Breast epithelium (tissue), 3 donors: ENCODE measurements at regions not wholly inside any gene's neighbourhood (a gene's known extent, or its start where the extent isn't known, plus 50 kb on each side); places are given as distances from the start of the nearest gene placed in this dataset.

Experiments used
- CTCF ChIP-seq, 3 donors: fragments of 450-650 bp; IDR thresholded peaks; one replicate each; pipeline ENCODE4 v1.5.1; 2016 to 2017; ENCODE audit warnings: antibody characterized with exemption in 3 of 3, mild to moderate bottlenecking in 3 of 3, moderate library complexity in 3 of 3
- POLR2A ChIP-seq: fragments of 450-650 bp; IDR thresholded peaks from one replicate; pipeline ENCODE4 v1.6.1; 2016; ENCODE audit warnings: antibody characterized with exemption, mild to moderate bottlenecking, moderate library complexity
- POLR2AphosphoS5 ChIP-seq, 3 donors: sonication (generic); formaldehyde crosslinking; IDR thresholded peaks; one replicate each; pipeline ENCODE4 v1.6.1; 2017; ENCODE audit warnings: antibody characterized with exemption in 3 of 3

GRCh38 chr9:88818495-88819201 lies 172.6 kb upstream of the S1PR3 start:
- no peak for TF ChIP-seq CTCF (IDR thresholded peaks at IDR 0.05)
- TF ChIP-seq POLR2A: no peak
- no peak for TF ChIP-seq POLR2AphosphoS5 (IDR thresholded peaks at IDR 0.05)
